B cell (primary cell): ENCODE measurements at regions not wholly inside any gene's neighbourhood (a gene's known extent, or its start where the extent isn't known, plus 50 kb on each side); places are given as distances from the start of the nearest gene placed in this dataset.

Source experiments
- ATAC-seq: fragments of 200-7000 bp; cut with Tn5 transposase; one replicate; pipeline ENCODE4 v1.10.0; 2021; ENCODE audit warnings: low read depth, mild to moderate bottlenecking, moderate number of reproducible peaks, moderate library complexity
- CTCF ChIA-PET: fragments of 350-600 bp; sonication (Branson Sonifier 250); formaldehyde crosslinking; loops from one replicate; lab custom pipeline; 2021; ENCODE audit warnings: antibody characterized with exemption, inconsistent platforms; lab: Charles Lee
- POLR2A ChIA-PET: fragments of 350-600 bp; sonication (Branson Sonifier 250); formaldehyde crosslinking; loops from one replicate; lab custom pipeline; 2021; ENCODE audit warnings: antibody characterized with exemption; lab: Charles Lee
- DNase-seq: peaks from one replicate; pipeline ENCODE4 v3.0.0; 2013
- H2AFZ ChIP-seq: 2 replicates; pipeline ENCODE4 v1.6.1; 2012; ENCODE audit warnings: mild to moderate bottlenecking, low read depth, low read length; ENCODE audit not compliant: insufficient read depth, poor library complexity, severe bottlenecking
- H3K27ac ChIP-seq, 2 donors: 1 replicate in 1 of 2; 2 replicates in 1 of 2; pipeline ENCODE4 v1.5.1; 2012 to 2013; ENCODE audit warnings: low read length in 2 of 2, mild to moderate bottlenecking in 2 of 2, moderate library complexity in 1 of 2
- H3K27me3 ChIP-seq, 4 experiments: fragments of 200-600 bp in 1 of 4; sonication (generic) in 1 of 4; replicated peaks in 1 of 4; 1 replicate in 2 of 4; 2 replicates in 2 of 4; pipeline versions ENCODE4 v1.6.1 to v1.7.0; 2013 to 2016; ENCODE audit warnings: low read length in 3 of 4, mild to moderate bottlenecking in 2 of 4, mixed read lengths in 1 of 4, moderate library complexity in 1 of 4; ENCODE audit not compliant: insufficient read depth in 4 of 4, control insufficient read depth in 3 of 4; ENCODE audit errors: control extremely low read depth in 1 of 4
- H3K36me3 ChIP-seq, 2 experiments: replicated peaks in 1 of 2; 1 replicate in 1 of 2; 2 replicates in 1 of 2; pipeline versions ENCODE4 v1.6.1 to v1.7.1; 2013; ENCODE audit warnings: low read length in 1 of 2; ENCODE audit not compliant: insufficient read depth in 2 of 2, control insufficient read depth in 1 of 2; ENCODE audit errors: control extremely low read depth in 1 of 2, extremely low read depth in 1 of 2
- H3K4me1 ChIP-seq, 2 donors: fragments of 200-600 bp in 1 of 2; sonication (generic) in 1 of 2; 1 replicate in 1 of 2; 2 replicates in 1 of 2; pipeline versions ENCODE4 v1.5.1 to v1.6.1; 2013 to 2017; ENCODE audit warnings: low read length in 2 of 2; ENCODE audit not compliant: control insufficient read depth in 2 of 2, insufficient read depth in 2 of 2
- H3K4me2 ChIP-seq: replicated peaks from 2 replicates; pipeline ENCODE3; 2012; ENCODE audit warnings: mild to moderate bottlenecking, low read depth, low read length; ENCODE audit not compliant: poor library complexity, severe bottlenecking
- H3K4me3 ChIP-seq, 5 experiments: fragments of 200-600 bp in 1 of 5; sonication (generic) in 1 of 5; 1 replicate in 3 of 5; 2 replicates in 2 of 5; pipeline versions ENCODE4 v1.5.1 to v1.7.0; 2011 to 2016; ENCODE audit warnings: low read length in 4 of 5, mild to moderate bottlenecking in 4 of 5, low read depth in 2 of 5, control low read depth in 1 of 5, moderate library complexity in 1 of 5; ENCODE audit not compliant: insufficient read depth in 1 of 5; ENCODE audit errors: control extremely low read depth in 1 of 5, extremely low read depth in 1 of 5
- H3K79me2 ChIP-seq: fragments of 200-600 bp; sonication (generic); one replicate; pipeline ENCODE4 v1.6.0; 2016; ENCODE audit warnings: low read length; ENCODE audit not compliant: control insufficient read depth, insufficient read depth
- H3K9ac ChIP-seq: fragments of 200-600 bp; sonication (generic); 2 replicates; pipeline ENCODE4 v1.6.1; 2017; ENCODE audit warnings: mild to moderate bottlenecking, low read length, moderate library complexity
- H3K9me3 ChIP-seq, 3 donors: one replicate each; pipeline versions ENCODE4 v1.6.1 to v1.7.1; 2013; ENCODE audit warnings: low read length in 2 of 3; ENCODE audit not compliant: control insufficient read depth in 2 of 3, insufficient read depth in 1 of 3; ENCODE audit errors: control extremely low read depth in 1 of 3
- H4K20me1 ChIP-seq: 2 replicates; pipeline ENCODE4 v1.6.0; 2012; ENCODE audit warnings: mild to moderate bottlenecking, low read length; ENCODE audit not compliant: insufficient read depth, control insufficient read depth, poor library complexity, severe bottlenecking
- H3K27ac Mint-ChIP-seq: one replicate; pipeline ENCODE4 v1.8.0; 2021; ENCODE audit warnings: mixed read lengths
- H3K27me3 Mint-ChIP-seq: one replicate; pipeline ENCODE4 v1.8.0; 2021; ENCODE audit warnings: mixed read lengths
- H3K4me1 Mint-ChIP-seq: one replicate; pipeline ENCODE4 v1.8.0; 2021; ENCODE audit warnings: mixed read lengths
- H3K4me3 Mint-ChIP-seq: one replicate; pipeline ENCODE4 v1.8.0; 2021; ENCODE audit warnings: mixed read lengths
- H3K9me3 Mint-ChIP-seq: one replicate; pipeline ENCODE4 v1.8.0; 2022; ENCODE audit warnings: mixed read lengths; ENCODE audit not compliant: insufficient read depth
- EZH2 ChIP-seq: IDR thresholded peaks from 2 replicates; pipeline ENCODE4 v1.6.1; 2012; ENCODE audit warnings: borderline replicate concordance, low read depth, mild to moderate bottlenecking, moderate library complexity, low read length; ENCODE audit not compliant: insufficient read depth, poor library complexity, severe bottlenecking
- WGBS: methylation state at CpG from one replicate; pipeline ENCODE4 v1.1.5; 2013; ENCODE audit warnings: missing lambda C conversion rate; ENCODE audit not compliant: insufficient coverage; 5-methylcytosine and 5-hydroxymethylcytosine counted together
- intact Hi-C: fragments of 100-400 bp; cut with micrococcal nuclease; formaldehyde crosslinking; loops from one replicate; pipeline ENCODE4 v1.10.0; 2022
- TF ChIP-seq, protein P1 (sequence below): fragments of 200-600 bp; IDR thresholded peaks from one replicate; pipeline ENCODE4 v1.8.0; 2022; ENCODE audit warnings: antibody characterized with exemption, mild to moderate bottlenecking

DNA sequence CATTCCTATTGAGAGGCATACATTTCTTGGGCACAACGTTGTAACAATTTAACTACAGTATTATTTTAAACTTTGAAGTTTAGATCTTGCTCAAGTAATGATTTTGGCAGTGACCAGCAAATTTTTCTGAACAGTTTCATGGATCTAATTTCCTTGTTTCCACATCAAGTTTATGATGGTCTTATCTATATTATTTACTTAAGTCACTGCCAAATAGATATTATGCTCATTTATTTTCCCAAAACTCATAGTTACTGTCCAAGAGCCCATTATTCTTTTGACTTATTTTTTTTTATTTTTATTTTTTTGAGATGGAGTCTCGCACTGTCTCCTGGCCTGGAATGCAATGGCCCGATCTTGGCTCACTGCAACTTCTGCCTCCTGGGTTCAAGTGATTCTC is 86.5 kb upstream of the TLE4 start:
- no peaks in the 10 kb centered on the region for H3K79me2 ChIP-seq
- TF ChIP-seq, protein P1, sequence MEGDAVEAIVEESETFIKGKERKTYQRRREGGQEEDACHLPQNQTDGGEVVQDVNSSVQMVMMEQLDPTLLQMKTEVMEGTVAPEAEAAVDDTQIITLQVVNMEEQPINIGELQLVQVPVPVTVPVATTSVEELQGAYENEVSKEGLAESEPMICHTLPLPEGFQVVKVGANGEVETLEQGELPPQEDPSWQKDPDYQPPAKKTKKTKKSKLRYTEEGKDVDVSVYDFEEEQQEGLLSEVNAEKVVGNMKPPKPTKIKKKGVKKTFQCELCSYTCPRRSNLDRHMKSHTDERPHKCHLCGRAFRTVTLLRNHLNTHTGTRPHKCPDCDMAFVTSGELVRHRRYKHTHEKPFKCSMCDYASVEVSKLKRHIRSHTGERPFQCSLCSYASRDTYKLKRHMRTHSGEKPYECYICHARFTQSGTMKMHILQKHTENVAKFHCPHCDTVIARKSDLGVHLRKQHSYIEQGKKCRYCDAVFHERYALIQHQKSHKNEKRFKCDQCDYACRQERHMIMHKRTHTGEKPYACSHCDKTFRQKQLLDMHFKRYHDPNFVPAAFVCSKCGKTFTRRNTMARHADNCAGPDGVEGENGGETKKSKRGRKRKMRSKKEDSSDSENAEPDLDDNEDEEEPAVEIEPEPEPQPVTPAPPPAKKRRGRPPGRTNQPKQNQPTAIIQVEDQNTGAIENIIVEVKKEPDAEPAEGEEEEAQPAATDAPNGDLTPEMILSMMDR = no peak
- TF ChIP-seq EZH2 = no peak
- no peak overlapping the region for H3K9ac ChIP-seq
- POLR2A ChIA-PET = no interaction called here
- Mint-ChIP-seq H3K4me1 (no peaks in the 10 kb centered on the region), H3K27ac (no peak overlapping the region), H3K27me3 (no peaks in the 10 kb centered on the region), H3K9me3 (no peaks in the 10 kb centered on the region), H3K4me3 (no peak overlapping the region)
- H2AFZ ChIP-seq = no peak overlapping the region
- CTCF ChIA-PET = no interaction called here
- ATAC-seq (no peak), DNase-seq (no peak)
- H3K36me3 ChIP-seq = no peaks in the 10 kb centered on the region
- no peaks in the 10 kb centered on the region for H4K20me1 ChIP-seq
- H3K9me3 ChIP-seq = no peaks in the 10 kb centered on the region
- H3K4me1 ChIP-seq = no peaks in the 10 kb centered on the region
- H3K27me3 ChIP-seq = no peaks in the 10 kb centered on the region
- H3K4me3 ChIP-seq = no peak overlapping the region
- intact Hi-C loops = no loop called here
- no peak overlapping the region for H3K4me2 ChIP-seq
- H3K27ac ChIP-seq = no peak overlapping the region
- WGBS = 100% methylated on average over 2 of the region's 3 CpGs

DNA sequence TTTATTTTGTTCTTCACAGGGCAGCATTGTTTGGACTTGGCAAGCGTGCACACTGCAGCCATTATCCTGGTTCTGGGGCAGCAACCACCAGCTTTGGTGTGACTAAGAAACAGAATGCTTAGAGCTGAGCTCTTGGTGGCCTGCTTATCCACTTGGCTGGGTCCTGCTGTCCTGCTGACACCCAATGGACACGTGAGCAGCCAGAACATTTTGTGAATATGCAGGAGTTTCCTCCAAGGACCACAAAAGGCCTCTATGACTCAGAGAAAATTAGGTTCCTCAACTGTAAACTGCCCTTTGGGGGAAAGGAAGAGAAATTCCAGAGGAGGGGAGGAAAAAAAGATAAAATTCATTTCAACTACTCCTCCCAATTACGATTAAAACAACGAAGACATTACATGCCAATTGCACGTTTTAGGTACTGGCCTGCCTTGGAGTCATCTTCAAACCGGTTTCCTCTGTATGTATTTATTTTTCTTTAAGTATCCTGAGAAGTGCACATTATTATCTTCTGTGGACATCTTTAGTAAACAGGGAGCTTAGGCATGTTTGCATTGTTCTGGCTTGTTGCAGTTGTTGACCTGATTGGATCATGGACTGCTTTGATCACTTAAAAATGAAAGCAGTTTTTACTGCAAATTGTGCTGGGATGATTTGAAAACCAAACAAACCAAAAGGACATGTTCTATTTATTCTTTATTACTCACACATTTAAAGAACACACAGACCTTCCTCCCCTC is 82.3 kb upstream of the TLE4 start:
- Mint-ChIP-seq H3K27me3 (no peaks in the 10 kb centered on the region), H3K4me3 (no peak overlapping the region), H3K9me3 (peaks cover 2% of the 10 kb centered on the region), H3K4me1 (no peaks in the 10 kb centered on the region), H3K27ac (no peak overlapping the region)
- Histone ChIP-seq H3K9me3 (peaks cover 0 to 6% (median 0%) of the 10 kb centered on the region in 3 donors), H3K4me2 (no peak overlapping the region), H3K27ac (no peak overlapping the region), H3K36me3 (no peaks in the 10 kb centered on the region), H3K4me3 (no peak overlapping the region), H3K9ac (no peak overlapping the region), H2AFZ (no peak overlapping the region), H4K20me1 (no peaks in the 10 kb centered on the region), H3K4me1 (no peaks in the 10 kb centered on the region), H3K27me3 (no peaks in the 10 kb centered on the region), H3K79me2 (no peaks in the 10 kb centered on the region)
- TF ChIP-seq, protein P1 = no peak
- TF ChIP-seq EZH2 = no peak
- ATAC-seq (no peak), DNase-seq (no peak)
- 100% methylated on average over 1 of the region's 6 CpGs for WGBS
- POLR2A ChIA-PET = no interaction called here
- intact Hi-C loops = no loop called here
- CTCF ChIA-PET = no interaction called here
